SK-N-SH (cell line): ENCODE measurements at regions not wholly inside any gene's neighbourhood (a gene's known extent, or its start where the extent isn't known, plus 50 kb on each side); places are given as distances from the start of the nearest gene placed in this dataset.

Experiments
- CTCF ChIA-PET: fragments of 300-600, 350-600 bp; formaldehyde crosslinking; extraction: SDS; loops from one replicate; lab custom pipeline; 2021; lab: Yijun Ruan, JAX
- POLR2A ChIA-PET: fragments of 350-600 bp; sonication (Branson Sonifier 250); formaldehyde crosslinking; extraction: SDS; loops from one replicate; lab custom pipeline; 2020; ENCODE audit warnings: antibody characterized with exemption, inconsistent platforms; lab: Yijun Ruan, JAX
- DNase-seq: peaks from one replicate; pipeline ENCODE4 v3.0.0; 2012
- H2AFZ ChIP-seq: fragments of 200-600 bp; sonication (generic); 2 replicates; pipeline ENCODE4 v1.8.1; 2016; ENCODE audit warnings: antibody characterized with exemption, mild to moderate bottlenecking, low read depth
- H3F3A ChIP-seq: fragments of 200-600 bp; sonication (generic); replicated peaks from 2 replicates; pipeline ENCODE3; 2016; ENCODE audit warnings: antibody characterized with exemption, mild to moderate bottlenecking; ENCODE audit not compliant: insufficient read depth
- H3K27ac ChIP-seq, 2 experiments: fragments of 200-500 bp in 1 of 2; fragments of 200-600 bp in 1 of 2; sonication (Bioruptor generic) in 1 of 2; sonication (generic), shearing (Covaris generic) in 1 of 2; 2 replicates each; pipeline versions ENCODE4 v1.5.1 to v1.6.1; 2014 to 2016; ENCODE audit warnings: low read depth in 2 of 2, inconsistent platforms in 1 of 2, low read length in 1 of 2, mild to moderate bottlenecking in 1 of 2, mixed read lengths in 1 of 2
- H3K27me3 ChIP-seq: fragments of 200-600 bp; sonication (generic), shearing (Covaris generic); 2 replicates; pipeline ENCODE4 v1.6.1; 2016; ENCODE audit warnings: mixed run types; ENCODE audit not compliant: insufficient read depth
- H3K36me3 ChIP-seq, 2 experiments: fragments of 200-500 bp in 1 of 2; fragments of 200-600 bp in 1 of 2; sonication (Bioruptor generic) in 1 of 2; sonication (generic) in 1 of 2; replicated peaks in 1 of 2; 2 replicates each; pipeline versions ENCODE3 to v1.5.1; 2014 to 2016; ENCODE audit warnings: low read length in 1 of 2, mild to moderate bottlenecking in 1 of 2; ENCODE audit not compliant: insufficient read depth in 2 of 2, control insufficient read depth in 1 of 2
- H3K4me1 ChIP-seq, 2 experiments: fragments of 200-500 bp in 1 of 2; fragments of 200-600 bp in 1 of 2; sonication (Bioruptor generic) in 1 of 2; sonication (generic), shearing (Covaris generic) in 1 of 2; 2 replicates each; pipeline versions ENCODE4 v1.5.1 to v1.6.1; 2014 to 2016; ENCODE audit warnings: low read depth in 1 of 2, low read length in 1 of 2, mixed run types in 1 of 2; ENCODE audit not compliant: insufficient read depth in 2 of 2, control insufficient read depth in 1 of 2
- H3K4me2 ChIP-seq: fragments of 200-600 bp; sonication (generic), shearing (Covaris generic); 2 replicates; pipeline ENCODE4 v1.6.1; 2017; ENCODE audit warnings: mixed run types
- H3K4me3 ChIP-seq, 2 experiments: fragments of 200-500 bp in 1 of 2; fragments of 200-600 bp in 1 of 2; sonication (Bioruptor generic) in 1 of 2; sonication (generic), shearing (Covaris generic) in 1 of 2; 2 replicates each; pipeline versions ENCODE4 v1.5.1 to v1.8.1; 2014 to 2016; ENCODE audit warnings: low read depth in 2 of 2, inconsistent platforms in 1 of 2, low read length in 1 of 2, mild to moderate bottlenecking in 1 of 2, mixed read lengths in 1 of 2, moderate library complexity in 1 of 2
- H3K79me2 ChIP-seq: fragments of 200-600 bp; sonication (generic); 2 replicates; pipeline ENCODE4 v1.8.1; 2017; ENCODE audit warnings: mild to moderate bottlenecking; ENCODE audit not compliant: insufficient read depth
- H3K9ac ChIP-seq: fragments of 200-600 bp; sonication (generic); 2 replicates; pipeline ENCODE4 v1.6.1; 2017; ENCODE audit warnings: mixed run types
- H3K9me2 ChIP-seq: fragments of 200-600 bp; sonication (generic); 2 replicates; pipeline ENCODE4 v1.6.1; 2017; ENCODE audit warnings: mixed run types
- H3K9me3 ChIP-seq: fragments of 200-600 bp; sonication (generic); 2 replicates; pipeline ENCODE4 v1.6.1; 2017; ENCODE audit warnings: mixed run types, mild to moderate bottlenecking, moderate library complexity
- H4K20me1 ChIP-seq: fragments of 200-600 bp; sonication (generic); 2 replicates; pipeline ENCODE4 v1.6.1; 2017; ENCODE audit warnings: mild to moderate bottlenecking, mixed run types; ENCODE audit not compliant: insufficient read depth
- CTCF ChIP-seq: fragments of 200-600 bp; sonication (generic); IDR thresholded peaks from 2 replicates; pipeline ENCODE4 v1.6.1; 2017; ENCODE audit warnings: antibody characterized with exemption, mild to moderate bottlenecking, moderate library complexity
- FOXJ3 ChIP-seq: sonication (generic); formaldehyde crosslinking; IDR thresholded peaks from 2 replicates; pipeline ENCODE4 v1.5.1; 2020; ENCODE audit warnings: mild to moderate bottlenecking, missing genetic modification reagents
- GABPA ChIP-seq: IDR thresholded peaks from 2 replicates; pipeline ENCODE4 v1.4.0; 2012; ENCODE audit warnings: low read depth, mild to moderate bottlenecking
- JUND ChIP-seq: IDR thresholded peaks from 2 replicates; pipeline ENCODE4 v1.4.0; 2012
- NFIC ChIP-seq: IDR thresholded peaks from 2 replicates; pipeline ENCODE4 v1.4.0; 2012; ENCODE audit warnings: borderline replicate concordance
- NRF1 ChIP-seq: IDR thresholded peaks from 2 replicates; pipeline ENCODE4 v1.6.1; 2012; ENCODE audit warnings: low read depth, mild to moderate bottlenecking, low read length
- POLR2AphosphoS5 ChIP-seq: IDR thresholded peaks from 2 replicates; pipeline ENCODE4 v1.6.1; 2012; ENCODE audit warnings: low read depth, low read length
- RAD21 ChIP-seq: IDR thresholded peaks from 2 replicates; pipeline ENCODE4 v1.6.1; 2012; ENCODE audit warnings: mild to moderate bottlenecking, low read length
- RCOR1 ChIP-seq: fragments of 150-350 bp; IDR thresholded peaks from 2 replicates; pipeline ENCODE4 v1.6.1; 2017; ENCODE audit warnings: antibody characterized with exemption, low read length
- SIN3A ChIP-seq: IDR thresholded peaks from 2 replicates; pipeline ENCODE4 v1.6.1; 2012; ENCODE audit warnings: low read depth, mild to moderate bottlenecking, low read length, moderate library complexity, borderline replicate concordance
- TAF1 ChIP-seq: IDR thresholded peaks from 2 replicates; pipeline ENCODE4 v1.6.1; 2012; ENCODE audit warnings: low read depth, mild to moderate bottlenecking, low read length, moderate library complexity, borderline replicate concordance
- TCF12 ChIP-seq: IDR thresholded peaks from 2 replicates; pipeline ENCODE4 v1.4.0; 2012
- USF2 ChIP-seq: fragments of 150-350 bp; IDR thresholded peaks from 2 replicates; pipeline ENCODE4 v1.6.1; 2017; ENCODE audit warnings: antibody characterized with exemption, low read length, low read depth, borderline replicate concordance
- WGBS: methylation state at CpG from one replicate; pipeline ENCODE4 v1.1.6; 2017; ENCODE audit warnings: low lambda C conversion rate; 5-methylcytosine and 5-hydroxymethylcytosine counted together

GRCh38 chr10:111986079-111986478, 197.5 kb downstream of the GPAM start (continued):
- no peak for TF ChIP-seq RCOR1
- no peak for TF ChIP-seq JUND
- no peak for TF ChIP-seq SIN3A

- TF ChIP-seq POLR2AphosphoS5 = no peak
- no peak for TF ChIP-seq FOXJ3
- TF ChIP-seq NFIC = no peak
- TF ChIP-seq SIN3A = no peak
- no peak for TF ChIP-seq JUND
- no peak for TF ChIP-seq NRF1
- no peak for TF ChIP-seq GABPA
- TF ChIP-seq RAD21 = no peak
- TF ChIP-seq CTCF = no peak
- no peak for TF ChIP-seq TAF1
- TF ChIP-seq USF2 = no peak
- TF ChIP-seq TCF12 = no peak
- Histone ChIP-seq H3K36me3 (no peaks in the 10 kb centered on the region), H3K79me2 (no peaks in the 10 kb centered on the region), H3K9me2 (no peaks in the 10 kb centered on the region), H3K4me1 (peaks cover 0 to 29% of the 10 kb centered on the region in 2 experiments; a peak in 2 of 4 replicates), H2AFZ (no peak overlapping the region), H3K4me2 (no peak overlapping the region), H4K20me1 (no peaks in the 10 kb centered on the region), H3F3A (no peaks in the 10 kb centered on the region), H3K27ac (no peak overlapping the region), H3K27me3 (no peaks in the 10 kb centered on the region), H3K9me3 (no peaks in the 10 kb centered on the region), H3K4me3 (no peak overlapping the region), H3K9ac (no peak overlapping the region)
- POLR2A ChIA-PET = no interaction called here
- CTCF ChIA-PET = interaction anchor here (3.6 kb wide), 1 partner anchor 232 kb away, joined by 18 read pairs; no protein-coding TSS in a partner anchor
- 53% methylated on average over 14 of the region's 14 CpGs for WGBS
- DNase-seq = no peak
Observed at GRCh38 chr10:111988646-111989045, 194.9 kb downstream of the GPAM start.
